ENCODE measurements at regions not wholly inside any gene's neighbourhood (a gene's known extent, or its start where the extent isn't known, plus 50 kb on each side); places are given as distances from the start of the nearest gene placed in this dataset.
"Not testable (repeated sequence)": the region's sequence is repeated elsewhere in the genome, so short reads cannot be mapped to it uniquely, and the experiment has no call there.

GRCh38 chr13:71210861-71211260 lies 656.1 kb downstream of the DACH1 start:
- H3K27me3 Mint-ChIP-seq = peaks cover 4% of the 10 kb centered on the region

GRCh38 chr13:71209217-71209616 lies 657.8 kb downstream of the DACH1 start:
- intact Hi-C loops (cut with DNase I, micrococcal nuclease) = no loop called here
- Mint-ChIP-seq H3K9me3 (ENCODE audit: low read depth) (peaks cover 5% of the 10 kb centered on the region), H3K4me3 (no peak overlapping the region), H3K27me3 (peaks cover 4% of the 10 kb centered on the region), H3K27ac (no peak overlapping the region), H3K36me3 (ENCODE audit: low read depth) (no peaks in the 10 kb centered on the region), H3K4me1 (no peaks in the 10 kb centered on the region)
- ChIA-PET POLR2A (no interaction called here), CTCF (no interaction called here)
- ATAC-seq (no peak), DNase-seq (no peak)

More at GRCh38 chr13:71210861-71211260, 656.1 kb downstream of the DACH1 start:
- ATAC-seq (no peak), DNase-seq (no peak)
- Mint-ChIP-seq H3K4me1 (no peaks in the 10 kb centered on the region), H3K27ac (no peak overlapping the region), H3K36me3 (ENCODE audit: low read depth) (no peaks in the 10 kb centered on the region), H3K9me3 (ENCODE audit: low read depth) (peaks cover 5% of the 10 kb centered on the region), H3K4me3 (no peak overlapping the region)
- intact Hi-C loops (cut with DNase I, micrococcal nuclease) = no loop called here
- ChIA-PET POLR2A (no interaction called here), CTCF (no interaction called here)

- H3K27me3 Mint-ChIP-seq; intact Hi-C loops (cut with DNase I, micrococcal nuclease); H3K4me3 Mint-ChIP-seq; POLR2A ChIA-PET; H3K4me1 Mint-ChIP-seq; H3K9me3 Mint-ChIP-seq (ENCODE audit: low read depth); CTCF ChIA-PET; H3K36me3 Mint-ChIP-seq (ENCODE audit: low read depth); H3K27ac Mint-ChIP-seq; ATAC-seq; DNase-seq: not testable (repeated sequence)
Measured at GRCh38 chr13:71184583-71184982, 682.4 kb downstream of the DACH1 start.

GRCh38 chr13:71183352-71183751 lies 683.7 kb downstream of the DACH1 start:
- intact Hi-C loops (cut with DNase I, micrococcal nuclease); H3K9me3 Mint-ChIP-seq (ENCODE audit: low read depth); ATAC-seq: not testable (repeated sequence)

GRCh38 chr13:71171740-71172139 lies 695.3 kb downstream of the DACH1 start:
- intact Hi-C loops (cut with DNase I, micrococcal nuclease) = no loop called here
- no peaks in the 10 kb centered on the region for H3K36me3 Mint-ChIP-seq (ENCODE audit: low read depth)
- POLR2A ChIA-PET = no interaction called here
- no peaks in the 10 kb centered on the region for H3K27me3 Mint-ChIP-seq
- ATAC-seq (no peak), DNase-seq (no peak)
- no peaks in the 10 kb centered on the region for H3K4me1 Mint-ChIP-seq
- CTCF ChIA-PET = no interaction called here
- no peaks in the 10 kb centered on the region for H3K9me3 Mint-ChIP-seq (ENCODE audit: low read depth)
- H3K27ac Mint-ChIP-seq = no peak overlapping the region
- H3K4me3 Mint-ChIP-seq = no peak overlapping the region

More at GRCh38 chr13:71183352-71183751, 683.7 kb downstream of the DACH1 start:
- H3K27ac Mint-ChIP-seq; H3K4me3 Mint-ChIP-seq; H3K36me3 Mint-ChIP-seq (ENCODE audit: low read depth); POLR2A ChIA-PET; H3K27me3 Mint-ChIP-seq; CTCF ChIA-PET; H3K4me1 Mint-ChIP-seq; DNase-seq: not testable (repeated sequence)

DNA sequence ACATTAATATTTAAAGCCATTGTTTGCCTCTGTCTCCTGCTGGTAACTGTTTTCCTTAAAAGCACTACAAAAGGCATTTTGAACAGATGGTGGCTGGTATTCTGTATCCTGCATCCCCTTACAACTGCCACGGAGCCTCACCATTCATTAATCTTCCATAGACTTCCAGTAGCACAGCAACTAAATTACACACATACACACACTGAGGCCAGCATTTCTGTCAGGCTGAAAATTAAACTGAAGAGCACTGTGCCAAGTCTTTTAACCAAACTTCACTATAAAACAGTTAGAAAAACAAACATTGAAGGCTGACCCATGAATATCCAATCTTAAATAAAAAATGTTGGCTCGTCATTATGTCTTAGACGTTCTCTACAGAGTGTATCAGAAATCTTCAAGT lies 697.8 kb downstream of the DACH1 start:
- ChIA-PET CTCF (no interaction called here), POLR2A (no interaction called here)
- no peaks in the 10 kb centered on the region for H3K9me3 Mint-ChIP-seq (ENCODE audit: low read depth)
- DNase-seq = no peak
- intact Hi-C loops (cut with DNase I, micrococcal nuclease) = no loop called here
- H3K27ac Mint-ChIP-seq = no peak overlapping the region
- H3K4me3 Mint-ChIP-seq = no peak overlapping the region
- no peaks in the 10 kb centered on the region for H3K36me3 Mint-ChIP-seq (ENCODE audit: low read depth)
- H3K27me3 Mint-ChIP-seq = no peaks in the 10 kb centered on the region
- no peak for ATAC-seq
- no peaks in the 10 kb centered on the region for H3K4me1 Mint-ChIP-seq

GRCh38 chr13:71156550-71156949 lies 710.5 kb downstream of the DACH1 start:
- no peaks in the 10 kb centered on the region for H3K27me3 Mint-ChIP-seq
- ChIA-PET CTCF (no interaction called here), POLR2A (interaction anchor here (0.7 kb wide), 1 partner anchor 427 kb away, joined by 5 read pairs; no protein-coding TSS in a partner anchor)
- H3K4me3 Mint-ChIP-seq = no peak overlapping the region
- H3K4me1 Mint-ChIP-seq = no peaks in the 10 kb centered on the region
- no peaks in the 10 kb centered on the region for H3K36me3 Mint-ChIP-seq (ENCODE audit: low read depth)
- no peak overlapping the region for H3K27ac Mint-ChIP-seq
- H3K9me3 Mint-ChIP-seq (ENCODE audit: low read depth) = no peaks in the 10 kb centered on the region
- ATAC-seq = no peak
- DNase-seq = no peak
- intact Hi-C loops (cut with DNase I, micrococcal nuclease) = no loop called here

GRCh38 chr13:71149498-71150363 lies 717.3 kb downstream of the DACH1 start:
- Mint-ChIP-seq H3K27ac (no peak overlapping the region), H3K36me3 (ENCODE audit: low read depth) (no peaks in the 10 kb centered on the region), H3K27me3 (no peaks in the 10 kb centered on the region), H3K4me1 (no peaks in the 10 kb centered on the region), H3K4me3 (no peak overlapping the region), H3K9me3 (ENCODE audit: low read depth) (no peaks in the 10 kb centered on the region)
- ChIA-PET POLR2A (no interaction called here), CTCF (interaction anchor here (0.6 kb wide), 1 partner anchor 30 kb away, joined by 3 read pairs; no protein-coding TSS in a partner anchor)
- ATAC-seq = no peak
- intact Hi-C loops (cut with DNase I, micrococcal nuclease) = no loop called here
- no peak for DNase-seq

DNA sequence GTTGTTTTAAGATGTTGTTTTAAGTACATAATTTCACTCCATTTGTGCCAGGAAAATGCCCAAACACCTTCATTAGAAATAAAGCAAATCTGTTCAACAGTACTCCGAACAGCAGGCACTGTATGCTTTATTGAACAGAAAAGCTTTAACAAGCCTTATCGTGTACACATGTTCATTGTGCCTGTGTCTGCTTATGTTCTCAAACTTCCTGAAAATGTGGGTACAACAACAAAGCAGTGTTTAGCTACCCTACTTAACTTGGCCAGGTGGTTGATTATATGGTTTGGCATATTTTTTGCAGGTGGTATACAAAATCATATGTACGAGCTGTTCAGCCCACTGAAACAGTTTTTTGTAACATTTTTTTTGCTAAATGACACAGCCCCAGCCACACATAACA lies 718.0 kb downstream of the DACH1 start:
- Mint-ChIP-seq H3K36me3 (ENCODE audit: low read depth) (no peaks in the 10 kb centered on the region), H3K27me3 (no peaks in the 10 kb centered on the region), H3K9me3 (ENCODE audit: low read depth) (no peaks in the 10 kb centered on the region), H3K4me1 (no peaks in the 10 kb centered on the region), H3K27ac (no peak overlapping the region), H3K4me3 (no peak overlapping the region)
- DNase-seq (no peak), ATAC-seq (no peak)
- intact Hi-C loops (cut with DNase I, micrococcal nuclease) = no loop called here
- CTCF ChIA-PET = interaction anchor here (0.6 kb wide), 1 partner anchor 31 kb away, joined by 3 read pairs; no protein-coding TSS in a partner anchor
- POLR2A ChIA-PET = no interaction called here

GRCh38 chr13:71148396-71148795 lies 718.6 kb downstream of the DACH1 start:
- ChIA-PET CTCF (no interaction called here), POLR2A (no interaction called here)
- no peak for DNase-seq
- no peak for ATAC-seq
- Mint-ChIP-seq H3K9me3 (ENCODE audit: low read depth) (no peaks in the 10 kb centered on the region), H3K4me1 (no peaks in the 10 kb centered on the region), H3K27ac (no peak overlapping the region), H3K4me3 (no peak overlapping the region), H3K27me3 (no peaks in the 10 kb centered on the region), H3K36me3 (ENCODE audit: low read depth) (no peaks in the 10 kb centered on the region)
- intact Hi-C loops (cut with DNase I, micrococcal nuclease) = no loop called here

DNA sequence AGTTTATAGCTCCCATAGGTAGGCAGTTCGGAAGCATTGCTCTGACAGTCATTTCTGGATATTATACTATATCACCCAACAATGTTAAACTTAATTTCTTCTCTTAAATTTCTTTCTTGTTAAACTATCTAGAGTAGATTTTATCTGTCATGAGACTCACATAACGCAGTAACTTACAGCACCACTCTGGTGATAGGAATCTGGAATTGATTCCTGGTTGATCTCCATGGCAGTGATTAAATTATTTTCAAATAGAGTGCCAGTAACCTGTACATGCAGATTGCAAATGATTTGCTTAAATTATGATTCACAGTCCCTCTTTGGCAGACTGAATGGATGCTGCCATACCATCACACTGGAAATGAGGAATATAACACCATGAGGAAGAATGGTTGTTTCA lies 722.1 kb downstream of the DACH1 start:
- Mint-ChIP-seq H3K4me3 (no peak overlapping the region), H3K4me1 (no peaks in the 10 kb centered on the region), H3K36me3 (ENCODE audit: low read depth) (no peaks in the 10 kb centered on the region), H3K9me3 (ENCODE audit: low read depth) (no peaks in the 10 kb centered on the region), H3K27ac (no peak overlapping the region), H3K27me3 (no peaks in the 10 kb centered on the region)
- ATAC-seq (no peak), DNase-seq (no peak)
- CTCF ChIA-PET = no interaction called here
- POLR2A ChIA-PET = no interaction called here
- intact Hi-C loops (cut with DNase I, micrococcal nuclease) = no loop called here

- POLR2A ChIA-PET = interaction anchor here (0.6 kb wide), 1 partner anchor 261 kb away, joined by 3 read pairs; no protein-coding TSS in a partner anchor
- CTCF ChIA-PET = no interaction called here
- no peak overlapping the region for H3K27ac Mint-ChIP-seq
- no peaks in the 10 kb centered on the region for H3K4me1 Mint-ChIP-seq
- DNase-seq (no peak), ATAC-seq (no peak)
- H3K9me3 Mint-ChIP-seq (ENCODE audit: low read depth) = no peaks in the 10 kb centered on the region
- no peaks in the 10 kb centered on the region for H3K27me3 Mint-ChIP-seq
- H3K36me3 Mint-ChIP-seq (ENCODE audit: low read depth) = no peaks in the 10 kb centered on the region
- intact Hi-C loops (cut with DNase I, micrococcal nuclease) = no loop called here
- H3K4me3 Mint-ChIP-seq = no peak overlapping the region
Measured at GRCh38 chr13:71137101-71137500, 729.9 kb downstream of the DACH1 start.
